Kasumi-1 (cell line): ENCODE measurements at regions not wholly inside any gene's neighbourhood (a gene's known extent, or its start where the extent isn't known, plus 50 kb on each side); places are given as distances from the start of the nearest gene placed in this dataset.
A peak's percentile ranks its signal among the peaks of the same experiment; 100 is the strongest.

Experiments used
- DNase-seq, 2 experiments: peaks; one replicate each; lab custom pipeline; 2025; lab: John Stamatoyannopoulos, UW

DNA sequence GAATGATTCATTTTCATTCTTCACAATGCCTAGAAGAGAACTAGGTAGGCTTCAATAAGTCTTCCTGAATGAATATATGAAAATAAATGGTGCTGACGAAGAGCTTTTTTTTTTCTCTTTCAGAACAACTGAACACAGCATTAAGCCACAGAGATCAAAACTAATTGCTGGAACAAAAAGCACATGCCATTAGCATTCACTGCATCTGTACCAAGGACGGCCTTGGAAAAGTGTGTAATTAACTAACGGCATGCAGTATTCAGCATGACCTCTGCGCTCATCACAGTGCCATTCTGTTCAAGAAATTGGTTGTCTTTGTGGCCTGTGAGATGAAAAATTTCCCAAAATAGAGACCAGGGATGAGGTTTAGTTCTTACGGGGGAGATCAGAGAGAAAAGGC, 99.3 kb downstream of the NUDT12 start:
- no peak for DNase-seq

GRCh38 chr5:103461243-103461642, 101.3 kb downstream of the NUDT12 start:
- no peak for DNase-seq

DNA sequence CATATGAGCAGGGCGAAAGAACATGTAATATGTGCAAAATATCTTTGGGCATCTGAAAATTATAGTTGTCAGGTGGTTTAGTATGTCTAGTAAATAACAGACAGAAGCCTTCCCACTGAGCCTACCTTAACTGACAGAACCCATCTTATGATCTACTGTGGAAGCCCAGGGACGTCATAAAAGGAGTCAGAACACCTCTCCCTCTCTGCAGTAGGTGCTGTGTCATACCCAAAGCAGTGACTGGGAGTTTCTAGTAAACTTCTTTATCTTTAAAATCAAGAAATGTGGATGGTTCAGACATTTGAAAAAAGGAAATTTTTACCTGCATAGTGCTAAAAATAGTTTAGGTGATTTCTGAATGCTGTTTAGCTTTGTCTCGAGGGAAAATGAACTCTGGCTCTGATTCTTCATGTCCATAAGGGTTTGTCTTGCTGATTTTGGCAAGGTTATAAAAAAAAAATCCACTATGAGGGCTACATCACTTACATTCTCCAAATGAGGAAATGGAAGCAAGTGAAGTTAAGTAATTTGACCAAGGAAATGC, 104.0 kb downstream of the NUDT12 start:
- DNase-seq: no peak

DNA sequence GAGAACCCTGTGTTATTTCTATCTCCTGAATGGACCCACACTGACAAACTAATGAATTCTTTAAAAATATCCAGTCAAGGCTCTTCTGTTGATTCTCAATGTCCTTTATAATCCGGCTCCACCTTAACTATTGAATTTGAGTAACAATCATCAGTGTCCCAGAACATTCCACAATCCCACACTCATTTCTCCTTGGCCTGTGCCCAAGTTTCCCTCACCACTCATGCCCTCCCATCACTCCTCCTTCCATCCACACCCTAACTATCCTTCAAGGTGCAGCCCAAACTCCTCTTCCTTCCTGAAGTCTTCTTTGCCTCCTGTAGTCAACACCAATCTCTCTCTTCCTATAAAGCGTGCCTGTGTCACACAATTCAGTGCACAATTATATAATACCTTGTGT, 106.1 kb downstream of the NUDT12 start:
- DNase-seq: no peak

DNA sequence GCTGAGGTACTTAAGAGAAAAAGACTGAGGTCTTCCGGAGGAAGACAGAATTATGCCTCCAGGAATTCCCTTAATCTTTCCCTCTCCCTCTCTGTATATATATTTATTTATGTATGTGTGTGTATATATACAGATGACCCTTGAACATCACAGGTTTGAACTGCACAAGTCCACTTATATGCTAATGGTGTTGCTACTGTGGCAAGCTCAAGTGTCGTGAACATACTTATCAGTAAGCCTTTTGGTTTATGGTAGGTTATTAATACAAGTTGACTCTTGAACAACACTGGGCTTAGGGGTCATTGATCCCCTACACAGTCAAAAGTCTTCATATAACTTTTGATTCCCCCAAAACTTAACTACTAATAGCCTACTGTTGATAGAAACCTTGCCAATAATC, 106.8 kb downstream of the NUDT12 start:
- no peak for DNase-seq

GRCh38 chr5:103454770-103455169, 107.8 kb downstream of the NUDT12 start:
- no peak for DNase-seq

DNA sequence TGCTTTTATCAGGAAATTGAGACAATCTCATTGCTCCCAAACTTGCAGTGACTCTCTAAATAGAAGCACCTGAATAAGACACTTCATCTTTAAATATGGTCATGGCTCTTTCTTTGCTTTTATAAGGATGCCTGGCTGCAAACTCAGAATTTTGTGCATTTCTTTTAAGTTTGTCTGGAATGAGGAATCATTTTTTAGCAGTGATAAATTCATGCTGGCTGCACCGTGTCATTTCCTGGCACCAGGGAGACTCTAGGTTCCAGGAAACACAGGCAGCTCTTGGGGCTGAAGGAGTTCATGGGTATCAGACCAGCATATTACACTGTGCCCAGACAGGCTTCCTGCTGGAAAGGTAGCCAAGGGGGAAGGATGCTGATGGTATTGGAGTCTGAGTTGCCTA, 109.9 kb downstream of the NUDT12 start:
- no peak for DNase-seq

- DNase-seq: no peak
Measured at GRCh38 chr5:103452089-103452488, 110.5 kb downstream of the NUDT12 start.

- no peak for DNase-seq
Measured at GRCh38 chr5:103451261-103451660, 111.3 kb downstream of the NUDT12 start.

- DNase-seq: no peak
Measured at GRCh38 chr5:103450333-103451061, 112.1 kb downstream of the NUDT12 start.

- no peak for DNase-seq
Measured at GRCh38 chr5:103446813-103447212, 115.8 kb downstream of the NUDT12 start.

GRCh38 chr5:103445426-103446035, 117.1 kb downstream of the NUDT12 start:
- no peak for DNase-seq

GRCh38 chr5:103444333-103445038, 118.1 kb downstream of the NUDT12 start:
- peak; percentile 24 to 42 for DNase-seq

- DNase-seq: no peak
Measured at GRCh38 chr5:103442750-103443149, 119.8 kb downstream of the NUDT12 start.

DNA sequence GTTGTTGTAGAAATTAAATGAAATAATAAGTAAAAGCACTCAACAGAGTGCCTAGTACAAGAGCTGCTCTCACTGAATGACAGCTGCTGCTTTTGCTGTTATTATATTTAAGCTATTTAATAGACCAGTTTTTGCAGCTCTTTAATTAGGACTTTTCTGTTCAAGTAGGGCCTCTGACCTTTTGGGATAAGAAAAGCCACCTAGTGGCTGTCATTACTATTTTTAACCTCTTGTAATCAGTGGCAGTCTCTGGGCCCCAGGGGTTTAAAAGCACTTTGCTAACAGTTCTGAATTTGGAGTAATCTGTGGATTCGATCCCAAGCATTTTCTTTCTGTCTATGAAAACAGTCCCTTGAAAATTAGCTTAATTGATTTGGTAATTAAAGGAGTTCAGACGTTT, 121.1 kb downstream of the NUDT12 start:
- peak; percentile 9 to 22 for DNase-seq

GRCh38 chr5:103439007-103439406, 123.6 kb downstream of the NUDT12 start:
- DNase-seq: no peak

GRCh38 chr5:103436656-103437055, 125.9 kb downstream of the NUDT12 start:
- no peak for DNase-seq

GRCh38 chr5:103436112-103436511, 126.5 kb downstream of the NUDT12 start:
- no peak for DNase-seq

- DNase-seq: no peak
Measured at GRCh38 chr5:103435136-103435889, 127.3 kb downstream of the NUDT12 start.

DNA sequence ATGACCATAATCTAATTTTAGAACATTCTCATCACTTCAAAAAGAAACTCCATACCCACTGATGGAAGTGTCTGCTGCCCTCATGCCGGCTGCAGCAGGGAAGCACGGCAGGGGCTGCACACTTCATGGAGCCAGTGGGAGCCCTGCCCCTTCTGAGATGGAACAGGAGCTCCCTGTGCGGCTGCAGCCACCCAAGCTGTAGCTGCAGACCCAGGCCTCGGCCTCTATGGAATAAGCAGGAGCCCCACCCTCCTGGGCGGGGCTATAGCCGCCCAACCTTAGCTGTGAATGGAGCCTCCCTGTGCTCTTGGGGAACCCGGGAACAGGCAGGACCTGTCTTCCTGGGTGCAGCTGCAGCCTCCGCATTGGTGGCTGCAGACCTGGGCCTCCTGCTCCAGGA, 128.5 kb downstream of the NUDT12 start:
- DNase-seq: no peak

- DNase-seq: no peak
Measured at GRCh38 chr5:103433211-103433610, 129.4 kb downstream of the NUDT12 start.

DNA sequence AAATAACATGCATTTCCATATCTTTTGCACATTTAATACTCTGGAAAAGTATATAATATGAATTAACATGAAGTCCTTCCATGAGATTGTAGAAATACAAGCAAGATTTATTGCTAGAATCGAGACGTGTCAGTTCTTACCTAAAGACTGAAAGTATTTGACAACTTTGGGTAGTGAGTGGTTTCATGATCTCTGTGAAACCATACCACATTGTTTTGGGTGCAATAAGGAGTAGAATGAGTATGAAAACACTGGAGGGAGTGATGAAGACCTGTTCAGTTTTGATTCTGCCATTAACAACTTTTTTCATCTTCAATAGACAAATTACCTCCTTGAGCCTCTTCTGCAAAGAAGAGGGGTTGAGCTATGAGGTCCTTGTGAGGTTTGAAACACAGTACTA, 133.7 kb downstream of the NUDT12 start:
- no peak for DNase-seq
